NCI-H187 treated with DMSO at 0.1 percent for 48 hours (cell line): ENCODE measurements at regions not wholly inside any gene's neighbourhood (a gene's known extent, or its start where the extent isn't known, plus 50 kb on each side); places are given as distances from the start of the nearest gene placed in this dataset.
"Not testable (repeated sequence)": the region's sequence is repeated elsewhere in the genome, so short reads cannot be mapped to it uniquely, and the experiment has no call there.

ENCODE experiments used
- DNase-seq: peaks from one replicate; lab custom pipeline; 2025; lab: John Stamatoyannopoulos, UW

DNA sequence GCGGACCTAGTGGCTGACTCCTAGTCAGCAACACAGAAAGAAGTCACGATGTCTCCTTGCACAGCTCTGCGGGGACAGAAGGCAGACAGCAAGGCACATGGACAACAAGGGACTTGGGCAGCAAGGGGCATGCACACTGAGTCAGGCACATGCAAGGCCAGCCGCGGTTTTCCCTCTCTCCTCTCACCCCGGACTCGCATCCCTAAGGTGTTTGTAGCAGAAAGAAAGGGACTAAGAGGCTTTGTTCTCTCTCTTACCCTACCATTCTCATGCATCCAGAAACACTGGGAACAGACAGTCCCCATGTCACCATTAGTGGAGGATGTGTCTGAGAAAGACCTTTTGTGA lies 193.3 kb upstream of the PHF14 start:
- no peak for DNase-seq

DNA sequence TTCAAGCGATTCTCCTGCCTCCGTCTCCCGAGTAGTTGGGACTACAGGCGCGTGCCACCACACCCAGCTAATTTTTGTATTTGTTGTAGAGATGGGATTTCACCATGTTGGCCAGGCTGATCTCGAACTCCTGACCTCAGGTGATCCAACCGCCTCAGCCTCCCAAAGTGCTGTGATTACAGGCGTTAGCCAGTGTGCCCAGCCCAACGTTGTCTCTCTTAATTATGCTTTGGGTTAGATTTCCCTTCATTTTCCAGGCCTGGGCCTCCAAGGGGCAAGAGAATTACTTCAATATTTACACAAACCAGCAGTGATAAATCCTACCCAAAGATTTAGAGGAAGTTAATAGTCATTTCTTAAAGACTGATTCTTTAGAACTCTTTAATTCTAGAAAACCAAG lies 186.7 kb upstream of the PHF14 start:
- DNase-seq, result not testable (repeated sequence)

DNA sequence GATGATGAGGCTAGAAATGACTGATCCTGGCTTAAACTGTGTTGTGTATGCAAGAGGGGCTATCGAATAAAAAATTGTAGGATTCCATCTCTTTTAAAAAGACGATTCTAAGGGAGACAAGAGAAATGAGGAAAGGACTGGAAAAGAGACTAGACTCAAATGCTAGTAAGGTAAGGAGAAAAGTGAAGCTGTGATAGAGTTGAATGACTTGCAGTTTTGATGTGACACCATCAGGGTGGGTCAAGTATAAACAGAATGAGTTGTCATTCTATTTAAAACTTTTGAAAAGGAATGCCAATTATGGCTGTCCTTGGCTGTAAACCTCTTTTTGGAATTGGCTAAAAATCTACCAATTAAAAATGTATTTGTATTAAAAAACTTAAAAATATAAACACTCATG lies 184.5 kb upstream of the PHF14 start:
- DNase-seq, result no peak

DNA sequence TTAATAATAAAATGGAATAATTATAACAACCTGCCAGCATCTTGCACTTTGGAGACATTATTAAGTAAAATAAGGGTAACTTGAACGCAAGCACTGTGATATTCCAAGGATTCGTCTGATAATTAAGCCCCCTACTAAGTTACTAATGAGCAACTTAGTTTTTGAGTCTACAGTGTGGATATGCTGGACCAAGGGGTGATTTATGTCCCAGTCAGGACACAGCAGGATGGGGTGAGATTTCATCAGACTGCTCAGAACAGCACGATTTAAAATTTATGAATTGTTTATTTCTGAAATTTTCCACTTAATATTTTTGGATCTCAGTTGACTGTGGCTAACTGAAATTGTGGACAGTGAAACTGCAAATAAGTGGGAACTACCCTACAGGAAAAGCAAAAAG lies 182.8 kb upstream of the PHF14 start:
- DNase-seq, result no peak

GRCh38 chr7:10793995-10794775 lies 179.5 kb upstream of the PHF14 start:
- no peak for DNase-seq

DNA sequence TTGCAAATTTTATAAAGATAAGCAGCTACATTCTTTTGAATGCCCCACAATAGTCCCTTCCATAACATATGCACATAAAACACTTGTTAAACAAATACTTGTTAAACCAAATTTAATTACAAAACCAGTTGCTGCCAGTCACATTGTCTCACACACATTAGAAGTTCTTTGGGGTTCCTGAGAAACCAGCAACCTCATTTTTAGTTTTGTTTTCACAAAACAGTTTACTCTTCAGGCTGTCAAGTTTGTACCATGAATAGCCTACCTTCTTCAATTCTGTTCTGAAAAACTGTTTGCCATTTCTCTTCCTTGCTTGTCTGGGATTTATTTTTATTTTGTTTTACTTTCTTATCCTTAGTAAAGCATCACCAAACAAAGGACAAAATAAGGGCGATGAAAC lies 176.5 kb upstream of the PHF14 start:
- DNase-seq, result no peak

DNA sequence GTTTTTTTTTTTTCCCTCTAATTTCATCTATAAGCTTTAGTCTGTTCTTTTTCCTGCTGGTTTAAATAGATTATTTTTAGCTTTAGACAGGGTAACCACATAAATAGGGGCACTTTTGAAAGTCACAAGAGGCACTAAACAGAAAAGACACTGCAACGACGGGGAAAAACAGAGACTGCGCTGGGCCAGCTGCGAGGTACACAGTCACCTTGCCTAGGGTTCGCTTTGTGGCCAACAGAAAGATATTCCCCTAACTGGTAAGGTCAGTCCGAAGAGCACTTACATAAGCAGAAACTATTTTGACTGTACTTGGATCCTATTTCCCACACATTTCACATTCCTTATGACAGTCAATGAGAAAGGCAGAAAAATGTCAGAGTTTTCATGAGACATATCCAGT lies 175.6 kb upstream of the PHF14 start:
- DNase-seq, result no peak

- DNase-seq, result no peak
Observed at GRCh38 chr7:10799475-10799874, 174.2 kb upstream of the PHF14 start.

- no peak for DNase-seq
Observed at GRCh38 chr7:10802011-10802410, 171.7 kb upstream of the PHF14 start.

- DNase-seq, result no peak
Observed at GRCh38 chr7:10802526-10802925, 171.1 kb upstream of the PHF14 start.

DNA sequence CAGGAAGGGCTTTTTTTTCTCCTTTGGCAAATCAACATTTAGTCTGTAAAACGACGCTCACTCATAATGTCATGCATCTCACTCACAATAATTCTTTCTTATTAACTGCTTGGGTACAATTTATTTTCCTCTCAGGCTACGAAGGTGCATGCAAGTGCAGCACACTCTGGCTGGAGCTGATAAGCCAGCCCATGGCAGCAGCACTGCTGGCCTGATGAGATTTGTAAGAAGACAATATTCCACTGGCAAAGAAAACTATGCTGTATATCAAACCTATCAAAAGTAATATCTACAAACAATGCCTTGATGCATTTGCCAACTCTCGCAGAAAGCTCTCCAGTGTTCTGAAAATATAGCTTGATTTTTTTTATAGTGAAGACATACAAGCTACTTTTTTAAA lies 170.0 kb upstream of the PHF14 start:
- DNase-seq, result no peak

DNA sequence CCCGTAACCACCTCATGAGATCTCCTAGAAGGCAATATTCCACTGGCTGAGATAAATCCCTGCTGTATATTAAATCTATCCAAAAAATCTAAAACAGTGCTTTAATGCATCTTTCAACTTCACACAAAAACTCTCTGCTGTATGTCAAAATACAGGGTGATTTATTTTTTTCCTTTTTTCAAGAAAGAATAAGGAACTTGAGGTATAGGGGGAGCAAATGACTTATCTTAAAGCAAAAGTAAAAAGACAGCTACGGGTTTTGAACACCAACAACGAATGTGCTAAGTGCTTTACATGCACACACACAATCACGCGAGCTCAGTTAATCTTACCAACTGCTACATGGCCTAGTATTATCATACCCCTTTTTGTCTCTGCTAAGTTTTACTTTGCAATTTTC lies 168.9 kb upstream of the PHF14 start:
- no peak for DNase-seq

- DNase-seq, result no peak
Observed at GRCh38 chr7:10815546-10815945, 158.1 kb upstream of the PHF14 start.

DNA sequence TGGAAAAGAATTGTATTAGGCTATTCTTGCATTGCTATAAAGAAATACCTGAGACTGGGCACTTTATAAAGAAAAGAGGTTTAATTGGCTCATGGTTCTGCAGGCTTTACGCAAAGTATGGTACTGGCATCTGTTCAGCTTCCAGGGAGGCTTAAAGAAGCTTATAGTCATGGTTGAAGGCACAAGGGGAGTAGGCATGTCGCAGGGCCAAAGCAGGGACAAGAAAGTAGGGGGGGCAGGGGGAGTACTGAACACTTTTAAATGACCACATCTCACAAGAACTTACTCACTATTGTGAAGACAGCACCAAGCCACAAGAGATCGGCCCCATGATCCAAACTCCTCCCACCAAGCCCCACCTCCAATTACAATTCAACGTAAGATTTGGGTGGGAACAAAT lies 152.5 kb upstream of the PHF14 start:
- no peak for DNase-seq

DNA sequence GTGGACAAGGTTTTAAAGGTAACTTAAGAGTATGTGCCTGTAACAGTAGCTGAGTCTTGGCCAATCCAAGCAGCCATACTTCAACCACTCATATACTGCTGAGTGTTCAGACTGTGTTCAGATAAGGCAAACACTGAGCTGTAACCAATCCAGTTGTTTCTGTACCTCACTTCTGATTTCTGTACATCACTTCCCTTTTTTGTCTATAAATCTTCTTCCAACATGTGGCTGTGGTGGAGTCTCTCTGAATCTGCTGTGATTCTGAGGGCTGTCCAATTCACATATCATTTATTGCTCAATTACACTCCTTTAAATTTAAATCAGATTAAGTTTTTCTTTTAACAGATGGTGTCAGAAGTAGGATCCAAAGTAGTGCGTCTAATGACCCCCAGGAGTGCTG lies 149.5 kb upstream of the PHF14 start:
- no peak for DNase-seq

GRCh38 chr7:10838228-10838627 lies 135.4 kb upstream of the PHF14 start:
- DNase-seq, result no peak

DNA sequence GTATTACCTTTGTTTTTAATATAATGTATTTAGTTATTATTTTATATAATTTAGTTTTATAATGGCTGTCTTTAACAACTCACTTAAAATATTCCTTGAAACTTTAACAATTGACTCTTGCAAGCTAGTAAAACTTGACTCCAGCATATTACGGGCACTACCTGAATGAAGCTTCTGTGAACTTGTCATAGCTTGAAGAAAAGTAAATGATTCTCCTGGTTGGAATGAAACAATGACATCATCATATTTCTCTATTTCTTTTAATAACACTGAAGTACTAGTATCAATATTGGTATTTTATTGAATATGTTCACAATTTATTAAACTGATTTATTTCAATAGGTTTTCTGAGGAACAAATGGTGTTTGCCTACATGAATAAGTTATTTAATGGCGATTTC lies 128.4 kb upstream of the PHF14 start:
- DNase-seq, result no peak

DNA sequence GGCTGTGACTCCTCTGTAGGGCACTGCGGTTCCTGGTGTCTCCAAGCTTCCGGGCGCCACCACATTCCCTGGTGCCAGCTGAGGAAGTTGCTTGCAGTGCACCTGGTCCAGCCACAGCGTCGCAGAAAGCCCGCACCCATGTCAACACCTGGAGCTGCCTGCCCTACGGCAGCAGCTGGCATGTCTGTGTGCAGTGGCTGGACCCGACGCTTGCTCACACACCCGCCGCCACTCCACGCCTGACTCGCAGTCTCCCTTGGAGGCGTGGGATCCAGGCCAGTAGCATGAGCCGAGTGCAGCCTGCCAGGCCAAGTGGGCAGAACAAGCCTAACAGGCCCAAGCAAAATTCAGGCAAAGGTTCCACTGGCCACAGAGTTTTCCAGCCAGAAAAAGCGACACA lies 118.1 kb upstream of the PHF14 start:
- no peak for DNase-seq

- DNase-seq, result no peak
Observed at GRCh38 chr7:10860516-10860915, 113.2 kb upstream of the PHF14 start.

GRCh38 chr7:10863476-10863875 lies 110.2 kb upstream of the PHF14 start:
- DNase-seq, result no peak

DNA sequence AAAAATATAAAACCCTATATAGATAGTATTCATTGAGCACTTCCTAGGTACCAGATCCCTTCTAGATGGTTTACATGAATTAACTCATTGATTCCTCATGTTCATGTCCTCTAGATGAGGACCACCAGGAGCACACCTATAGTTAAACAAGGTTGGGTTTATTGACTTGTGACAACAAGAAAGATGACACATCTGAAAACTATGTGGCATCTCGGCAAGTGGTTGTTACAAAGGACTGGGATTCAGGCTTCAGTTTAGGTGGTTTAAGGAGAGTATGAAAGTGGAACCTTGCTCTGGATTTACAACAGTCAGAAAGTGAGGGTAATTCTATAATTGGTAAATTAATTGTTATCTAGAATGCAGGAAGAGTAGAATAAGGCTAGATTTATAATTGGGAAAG lies 99.0 kb upstream of the PHF14 start:
- no peak for DNase-seq

DNA sequence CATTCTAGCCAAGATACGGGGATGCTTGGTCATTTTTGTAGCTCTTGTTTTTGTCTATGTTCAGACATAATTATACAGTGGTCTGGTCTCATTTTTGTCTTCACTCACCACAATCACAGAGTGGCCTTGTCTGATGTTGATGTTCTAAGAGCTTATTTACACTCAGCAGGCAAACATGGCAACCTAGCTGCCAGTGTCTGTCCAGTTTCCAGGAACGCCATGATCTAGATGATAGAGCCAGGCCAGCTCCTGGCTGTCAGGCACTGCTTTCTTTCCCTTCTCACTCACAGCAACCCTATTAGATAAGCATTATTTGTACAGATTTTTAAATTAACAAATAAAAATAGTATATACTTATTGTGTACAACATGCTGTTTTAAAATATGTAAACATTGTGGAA lies 98.6 kb upstream of the PHF14 start:
- DNase-seq, result no peak

DNA sequence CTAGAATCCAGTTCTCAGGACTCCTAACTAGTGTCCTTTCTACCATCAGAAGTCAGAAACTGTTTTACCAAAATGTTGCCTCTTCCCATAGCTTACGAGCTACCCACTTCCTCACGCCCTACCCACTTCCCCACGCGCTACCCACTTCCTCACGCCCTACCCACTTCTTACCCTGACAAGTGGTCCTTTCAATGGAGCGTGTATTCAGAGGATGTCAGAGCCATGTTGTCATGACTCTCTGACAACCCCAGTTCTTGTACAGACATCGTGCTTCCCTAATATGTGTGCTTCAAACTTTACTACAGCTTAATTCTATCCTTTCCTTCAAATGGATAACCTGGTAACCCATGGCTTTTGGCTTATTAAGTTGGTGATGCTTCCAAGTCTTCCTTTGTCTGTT lies 84.8 kb upstream of the PHF14 start:
- DNase-seq, result no peak

DNA sequence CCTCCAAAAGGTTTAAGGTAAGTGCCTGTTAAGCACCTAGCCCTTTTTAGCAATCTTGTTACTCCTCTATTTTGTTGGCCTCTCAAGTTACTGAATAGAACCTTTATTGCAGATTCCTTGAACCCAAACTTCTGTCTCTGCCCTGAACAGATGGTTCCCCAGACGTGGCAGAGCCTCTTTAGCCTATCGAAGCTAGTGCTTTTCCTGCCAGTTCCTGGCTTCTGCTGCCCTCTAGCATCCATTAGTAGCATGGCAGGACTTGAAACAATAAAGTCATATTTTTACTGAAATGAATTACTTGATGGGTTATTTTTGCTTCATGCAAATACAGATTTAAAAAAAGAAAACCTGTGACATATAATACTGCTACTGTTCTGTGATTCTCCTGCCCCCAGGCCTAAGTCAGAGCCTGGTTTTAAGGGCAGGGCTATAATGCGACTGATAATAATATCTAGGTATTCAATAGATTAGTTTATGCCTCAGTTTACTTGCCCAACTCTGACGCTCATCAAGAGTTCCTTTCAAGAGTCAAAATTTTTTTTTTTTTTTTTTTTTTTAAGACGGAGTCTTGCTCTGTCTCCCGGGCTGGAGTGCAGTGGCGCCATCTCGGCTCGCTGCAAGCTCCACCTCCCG lies 84.3 kb upstream of the PHF14 start:
- DNase-seq, result peak; percentile 14
